Smooth muscle cell (in vitro differentiated cells): ENCODE measurements at regions not wholly inside any gene's neighbourhood (a gene's known extent, or its start where the extent isn't known, plus 50 kb on each side); places are given as distances from the start of the nearest gene placed in this dataset.

ENCODE experiments used
- DNase-seq: peaks from one replicate; lab custom pipeline; 2025; ENCODE audit not compliant: unreplicated experiment; lab: John Stamatoyannopoulos, UW
- H2AFZ ChIP-seq: fragments of 200-600 bp; sonication (generic); 2 replicates; pipeline ENCODE4 v1.6.0; 2016; ENCODE audit warnings: antibody characterized with exemption, low read depth, mild to moderate bottlenecking
- H3F3A ChIP-seq: fragments of 200-600 bp; sonication (generic); 2 replicates; pipeline ENCODE4 v1.6.0; 2017; ENCODE audit warnings: antibody characterized with exemption, low read depth
- H3K27ac ChIP-seq: fragments of 200-600 bp; sonication (generic); 2 replicates; pipeline ENCODE4 v1.5.1; 2016; ENCODE audit warnings: low read depth, mild to moderate bottlenecking
- H3K27me3 ChIP-seq: fragments of 200-600 bp; sonication (generic); 2 replicates; pipeline ENCODE4 v1.6.1; 2016; ENCODE audit warnings: low read depth, mild to moderate bottlenecking
- H3K36me3 ChIP-seq: fragments of 200-600 bp; sonication (generic); 2 replicates; pipeline ENCODE4 v1.5.1; 2016; ENCODE audit warnings: low read depth
- H3K4me1 ChIP-seq: fragments of 200-600 bp; sonication (generic); 2 replicates; pipeline ENCODE4 v1.5.1; 2016; ENCODE audit warnings: low read depth
- H3K4me2 ChIP-seq: fragments of 200-600 bp; sonication (generic); 2 replicates; pipeline ENCODE4 v1.6.0; 2016; ENCODE audit warnings: mild to moderate bottlenecking
- H3K4me3 ChIP-seq: fragments of 200-600 bp; sonication (generic); 2 replicates; pipeline ENCODE4 v1.5.1; 2016; ENCODE audit warnings: mild to moderate bottlenecking
- H3K79me2 ChIP-seq: fragments of 200-600 bp; sonication (generic); 2 replicates; pipeline ENCODE4 v1.6.0; 2016; ENCODE audit warnings: low read depth, mild to moderate bottlenecking
- H3K9ac ChIP-seq: fragments of 200-600 bp; sonication (generic); 2 replicates; pipeline ENCODE4 v1.6.0; 2016; ENCODE audit warnings: low read depth
- H3K9me3 ChIP-seq: fragments of 200-600 bp; sonication (generic); replicated peaks from 2 replicates; pipeline ENCODE4 v1.5.1; 2016; ENCODE audit warnings: low read depth
- H4K20me1 ChIP-seq: fragments of 200-600 bp; sonication (generic); 2 replicates; pipeline ENCODE4 v1.6.0; 2016; ENCODE audit warnings: low read depth
- WGBS: methylation state at CpG from one replicate; pipeline ENCODE4 v1.1.7; 2016; ENCODE audit warnings: low lambda C conversion rate; 5-methylcytosine and 5-hydroxymethylcytosine counted together
- TF ChIP-seq, protein P1 (sequence below): fragments of 200-600 bp; sonication (generic); IDR thresholded peaks from 2 replicates; pipeline ENCODE4 v1.5.1; 2017; ENCODE audit warnings: borderline replicate concordance, mild to moderate bottlenecking, antibody characterized with exemption; ENCODE audit not compliant: insufficient read depth, poor library complexity, severe bottlenecking

DNA sequence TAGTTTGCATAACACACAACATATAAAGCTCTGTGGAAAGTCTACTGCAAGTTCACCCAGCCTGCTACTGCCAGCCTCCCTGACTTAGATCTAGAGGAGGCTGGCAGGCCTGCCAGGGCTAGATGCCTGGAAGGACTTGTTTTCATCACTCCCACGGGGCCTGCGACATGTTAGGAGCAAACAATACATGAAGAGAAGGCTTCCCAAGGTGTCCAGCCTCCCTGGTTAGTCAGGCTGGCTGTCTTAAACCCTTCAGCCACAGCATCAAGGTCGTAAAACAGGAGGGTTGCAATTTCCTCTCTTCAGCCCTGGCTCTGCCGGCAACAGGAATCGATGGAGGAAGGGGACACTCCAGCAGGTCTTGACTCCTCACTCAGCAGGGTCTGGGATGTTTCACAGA, 104.5 kb downstream of the NGF start:
- no peaks in the 10 kb centered on the region for H3K79me2 ChIP-seq
- 7% methylated on average over 5 of the region's 5 CpGs for WGBS
- no peaks in the 10 kb centered on the region for H3K36me3 ChIP-seq
- H3F3A ChIP-seq, result no peaks in the 10 kb centered on the region
- no peaks in the 10 kb centered on the region for H3K27me3 ChIP-seq
- no peaks in the 10 kb centered on the region for H4K20me1 ChIP-seq
- peak overlapping the region; percentile 18 for H3K4me2 ChIP-seq
- no peak overlapping the region for H3K4me3 ChIP-seq
- TF ChIP-seq, protein P1, sequence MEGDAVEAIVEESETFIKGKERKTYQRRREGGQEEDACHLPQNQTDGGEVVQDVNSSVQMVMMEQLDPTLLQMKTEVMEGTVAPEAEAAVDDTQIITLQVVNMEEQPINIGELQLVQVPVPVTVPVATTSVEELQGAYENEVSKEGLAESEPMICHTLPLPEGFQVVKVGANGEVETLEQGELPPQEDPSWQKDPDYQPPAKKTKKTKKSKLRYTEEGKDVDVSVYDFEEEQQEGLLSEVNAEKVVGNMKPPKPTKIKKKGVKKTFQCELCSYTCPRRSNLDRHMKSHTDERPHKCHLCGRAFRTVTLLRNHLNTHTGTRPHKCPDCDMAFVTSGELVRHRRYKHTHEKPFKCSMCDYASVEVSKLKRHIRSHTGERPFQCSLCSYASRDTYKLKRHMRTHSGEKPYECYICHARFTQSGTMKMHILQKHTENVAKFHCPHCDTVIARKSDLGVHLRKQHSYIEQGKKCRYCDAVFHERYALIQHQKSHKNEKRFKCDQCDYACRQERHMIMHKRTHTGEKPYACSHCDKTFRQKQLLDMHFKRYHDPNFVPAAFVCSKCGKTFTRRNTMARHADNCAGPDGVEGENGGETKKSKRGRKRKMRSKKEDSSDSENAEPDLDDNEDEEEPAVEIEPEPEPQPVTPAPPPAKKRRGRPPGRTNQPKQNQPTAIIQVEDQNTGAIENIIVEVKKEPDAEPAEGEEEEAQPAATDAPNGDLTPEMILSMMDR, result no peak
- no peak overlapping the region for H3K27ac ChIP-seq
- no peak for DNase-seq
- no peaks in the 10 kb centered on the region for H3K9me3 ChIP-seq
- peak overlapping the region; percentile 58 for H2AFZ ChIP-seq
- no peaks in the 10 kb centered on the region for H3K4me1 ChIP-seq
- H3K9ac ChIP-seq, result no peak overlapping the region

DNA sequence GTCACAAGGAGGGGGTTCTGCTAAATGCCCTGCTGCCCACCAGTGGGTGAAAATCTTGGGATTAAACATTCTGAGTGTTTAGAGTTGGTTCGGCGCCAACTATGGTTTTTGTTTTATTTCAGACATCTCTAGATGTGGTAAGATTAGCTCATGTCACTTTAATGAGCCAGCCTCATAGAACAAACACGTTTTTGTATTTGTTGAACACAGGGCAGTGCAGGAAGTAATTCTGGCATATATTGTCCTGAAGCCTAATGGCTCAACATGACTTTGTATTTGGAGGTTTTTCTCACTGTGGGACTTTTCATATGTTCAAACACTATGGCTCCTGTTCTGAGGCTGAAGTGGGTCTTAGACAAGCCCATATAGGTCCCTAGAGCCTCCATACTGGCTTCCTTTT, 107.8 kb downstream of the NGF start:
- Histone ChIP-seq H3K27me3 (no peaks in the 10 kb centered on the region), H3K4me3 (no peak overlapping the region), H3K79me2 (no peaks in the 10 kb centered on the region), H3K27ac (no peak overlapping the region), H3K4me2 (no peak overlapping the region), H3K36me3 (no peaks in the 10 kb centered on the region), H3F3A (peaks cover 9% of the 10 kb centered on the region), H3K9ac (no peak overlapping the region), H4K20me1 (no peaks in the 10 kb centered on the region), H2AFZ (no peak overlapping the region), H3K4me1 (no peaks in the 10 kb centered on the region), H3K9me3 (no peaks in the 10 kb centered on the region)
- 38% methylated on average over 3 of the region's 3 CpGs for WGBS
- TF ChIP-seq, protein P1, result no peak
- DNase-seq, result no peak

DNA sequence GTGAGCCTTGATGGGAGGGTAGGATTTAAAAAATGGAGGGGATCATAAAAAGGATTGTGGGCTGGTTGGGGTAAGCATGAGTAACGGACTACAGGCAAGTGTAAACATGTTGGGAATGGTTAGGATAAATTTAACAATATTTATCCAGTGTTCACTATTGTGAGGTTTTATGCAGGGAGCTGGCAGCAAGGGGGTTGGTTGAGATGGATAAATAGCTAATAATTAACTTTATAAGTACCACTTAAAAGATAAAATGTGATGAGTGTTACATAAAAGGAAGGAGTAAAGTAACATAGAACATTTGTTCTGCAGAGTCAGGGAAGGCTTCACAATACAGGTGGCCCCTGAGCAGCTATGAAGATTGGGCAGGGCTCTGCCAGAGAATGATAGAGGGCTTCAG, 109.0 kb downstream of the NGF start:
- WGBS, result 83% methylated on average over 1 of the region's 1 CpG
- no peak overlapping the region for H3K27ac ChIP-seq
- TF ChIP-seq, protein P1, result no peak

DNA sequence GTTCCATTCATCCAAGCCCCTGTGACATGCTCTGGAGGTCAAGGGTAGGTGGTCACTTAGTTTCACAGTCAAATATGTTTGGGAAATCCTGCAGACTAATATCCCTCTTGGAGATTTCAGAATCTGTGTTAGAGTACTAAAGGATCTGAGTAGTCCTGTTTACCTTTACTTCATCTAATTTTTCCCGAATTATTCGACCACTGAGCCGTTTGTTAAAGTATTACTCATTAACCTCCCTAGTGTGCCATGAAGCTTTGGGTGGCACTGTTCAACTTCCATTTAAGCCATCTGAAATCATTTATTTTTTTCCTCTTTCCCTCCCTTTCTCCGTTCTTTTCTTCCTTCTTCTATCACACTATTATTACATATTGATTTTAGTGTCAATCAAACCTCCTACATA, 109.9 kb downstream of the NGF start:
- no peaks in the 10 kb centered on the region for H4K20me1 ChIP-seq
- H3K27me3 ChIP-seq, result no peaks in the 10 kb centered on the region
- H3K9ac ChIP-seq, result no peak overlapping the region
- no peaks in the 10 kb centered on the region for H3K36me3 ChIP-seq
- peaks cover 10% of the 10 kb centered on the region for H3K4me1 ChIP-seq
- no peaks in the 10 kb centered on the region for H3K9me3 ChIP-seq
- peak overlapping the region; percentile 65 for H2AFZ ChIP-seq
- peaks cover 14% of the 10 kb centered on the region for H3F3A ChIP-seq
- 86% methylated on average over 4 of the region's 4 CpGs for WGBS
- no peak for DNase-seq
- peak overlapping the region; percentile 70 for H3K4me2 ChIP-seq
- H3K4me3 ChIP-seq, result no peak overlapping the region
- H3K27ac ChIP-seq, result peak overlapping the region; percentile 71
- no peaks in the 10 kb centered on the region for H3K79me2 ChIP-seq
- TF ChIP-seq, protein P1, result no peak

More for the DNA sequence above, 109.0 kb downstream of the NGF start:
- Histone ChIP-seq H3K27me3 (no peaks in the 10 kb centered on the region), H3K4me2 (no peak overlapping the region), H4K20me1 (no peaks in the 10 kb centered on the region), H3F3A (peaks cover 14% of the 10 kb centered on the region), H2AFZ (no peak overlapping the region), H3K4me1 (peaks cover 10% of the 10 kb centered on the region), H3K36me3 (no peaks in the 10 kb centered on the region), H3K9ac (no peak overlapping the region), H3K4me3 (no peak overlapping the region), H3K9me3 (no peaks in the 10 kb centered on the region), H3K79me2 (no peaks in the 10 kb centered on the region)
- no peak for DNase-seq
